ENCODE measurements at regions not wholly inside any gene's neighbourhood (a gene's known extent, or its start where the extent isn't known, plus 50 kb on each side); places are given as distances from the start of the nearest gene placed in this dataset.

DNA sequence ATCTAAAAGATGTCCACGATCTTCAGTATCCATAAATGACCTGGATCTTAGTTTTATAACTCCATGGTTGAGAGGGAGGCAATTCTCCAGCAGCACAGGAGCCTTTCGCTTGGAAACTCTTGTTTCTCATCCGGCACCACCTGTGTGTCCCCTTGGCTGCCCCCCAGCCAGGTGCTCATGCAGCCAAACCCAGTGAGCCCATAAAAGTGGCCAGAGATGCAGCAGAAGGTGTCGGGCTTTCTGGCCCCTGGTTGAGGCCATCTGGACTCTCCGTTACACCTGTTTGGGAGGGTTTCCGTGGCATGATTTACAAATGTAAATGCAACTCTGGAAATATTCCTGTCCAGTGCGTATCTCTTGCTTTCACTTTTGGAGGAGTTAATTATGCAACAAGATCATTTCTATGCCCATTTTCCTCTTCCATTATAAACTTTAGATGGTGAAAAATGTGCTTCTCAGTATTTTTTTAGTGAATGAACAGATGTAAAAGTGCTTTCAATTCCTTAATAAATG is 291.1 kb downstream of the DIO2 start:
- Histone ChIP-seq H3K4me3 (no peak overlapping the region), H3K27ac (no peak overlapping the region), H3K9me3 (peaks cover 0 to 26% (median 0%) of the 10 kb centered on the region in 11 donors), H3K27me3 (no peaks in the 10 kb centered on the region), H3K36me3 (no peaks in the 10 kb centered on the region), H3K4me1 (no peaks in the 10 kb centered on the region)
- DNase-seq = no peak
- WGBS, 2 donors = 85 to 91% methylated on average over 7 of the region's 7 CpGs
- ATAC-seq = no peak
- no peak for TF ChIP-seq CTCF (IDR thresholded peaks at IDR 0.05)
- intact Hi-C loops (cut with DNase I) = no loop called here

Data from heart right ventricle (tissue), 16 donors.